GM12891 (cell line): ENCODE measurements at regions not wholly inside any gene's neighbourhood (a gene's known extent, or its start where the extent isn't known, plus 50 kb on each side); places are given as distances from the start of the nearest gene placed in this dataset.

ENCODE experiments used
- POLR2A ChIP-seq: IDR thresholded peaks from 2 replicates; pipeline ENCODE4 v1.6.1; 2011; ENCODE audit warnings: low read depth, low read length, control low read depth
- POLR2AphosphoS5 ChIP-seq: IDR thresholded peaks from 2 replicates; pipeline ENCODE4 v1.6.1; 2011; ENCODE audit warnings: low read depth, low read length, control low read depth
- POU2F2 ChIP-seq: IDR thresholded peaks from 2 replicates; pipeline ENCODE4 v1.6.1; 2011; ENCODE audit warnings: low read depth, mild to moderate bottlenecking, control low read depth, low read length, moderate library complexity
- SPI1 ChIP-seq: IDR thresholded peaks from 2 replicates; pipeline ENCODE4 v1.6.1; 2011; ENCODE audit warnings: low read depth, low read length, control low read depth
- TAF1 ChIP-seq: IDR thresholded peaks from 2 replicates; pipeline ENCODE4 v1.6.1; 2011; ENCODE audit warnings: low read depth, low read length, control low read depth

- TF ChIP-seq POLR2AphosphoS5 (no peak), POLR2A (no peak), TAF1 (no peak), SPI1 (no peak), POU2F2 (no peak)
These were observed 165.3 kb upstream of the BCOR start for GRCh38 chrX:40263014-40263560.
